HG02623 (cell line): ENCODE measurements at regions not wholly inside any gene's neighbourhood (a gene's known extent, or its start where the extent isn't known, plus 50 kb on each side); places are given as distances from the start of the nearest gene placed in this dataset.
"Not testable (repeated sequence)": the region's sequence is repeated elsewhere in the genome, so short reads cannot be mapped to it uniquely, and the experiment has no call there.

Source experiments
- ATAC-seq: cut with Tn5 transposase; IDR thresholded peaks from one replicate; pipeline ENCODE4 v1.9.1; 2021; ENCODE audit warnings: moderate library complexity; ENCODE audit not compliant: unreplicated experiment

GRCh38 chr4:1572964-1573720 lies 111.0 kb downstream of the FAM53A start:
- no peak for ATAC-seq

- no peak for ATAC-seq
Observed at GRCh38 chr4:1572521-1572920, 111.6 kb downstream of the FAM53A start.

GRCh38 chr4:1572010-1572385 lies 112.1 kb downstream of the FAM53A start:
- ATAC-seq, result no peak

GRCh38 chr4:1571165-1572009 lies 112.7 kb downstream of the FAM53A start:
- no peak for ATAC-seq

- ATAC-seq, result no peak
Observed at GRCh38 chr4:1570291-1571164, 113.6 kb downstream of the FAM53A start.

- ATAC-seq, result no peak
Observed at GRCh38 chr4:1569461-1570151, 114.5 kb downstream of the FAM53A start.

- no peak for ATAC-seq
Observed at GRCh38 chr4:1568855-1569460, 115.2 kb downstream of the FAM53A start.

GRCh38 chr4:1567808-1568581 lies 116.1 kb downstream of the FAM53A start:
- ATAC-seq, result no peak

- no peak for ATAC-seq
Observed at GRCh38 chr4:1567519-1567807, 116.7 kb downstream of the FAM53A start.

GRCh38 chr4:1566838-1567518 lies 117.1 kb downstream of the FAM53A start:
- no peak for ATAC-seq

- ATAC-seq, result not testable (repeated sequence)
Observed at GRCh38 chr4:1566301-1566837, 117.7 kb downstream of the FAM53A start.

- no peak for ATAC-seq
Observed at GRCh38 chr4:1565598-1566295, 118.4 kb downstream of the FAM53A start.

GRCh38 chr4:1564535-1565375 lies 119.4 kb downstream of the FAM53A start:
- no peak for ATAC-seq

- ATAC-seq, result no peak
Observed at GRCh38 chr4:1563768-1564485, 120.2 kb downstream of the FAM53A start.

- no peak for ATAC-seq
Observed at GRCh38 chr4:1563241-1563640, 120.9 kb downstream of the FAM53A start.

- no peak for ATAC-seq
Observed at GRCh38 chr4:1562771-1563170, 121.3 kb downstream of the FAM53A start.

GRCh38 chr4:1562371-1562770 lies 121.7 kb downstream of the FAM53A start:
- ATAC-seq, result no peak
